Muscle of leg (tissue), 3 donors: ENCODE measurements at regions not wholly inside any gene's neighbourhood (a gene's known extent, or its start where the extent isn't known, plus 50 kb on each side); places are given as distances from the start of the nearest gene placed in this dataset.

Experiments
- DNase-seq: peaks from one replicate; pipeline ENCODE4 v3.0.0; 2013
- H3K27ac ChIP-seq: one replicate; pipeline ENCODE4 v1.5.1; 2013; ENCODE audit warnings: mild to moderate bottlenecking, low read length, control low read depth
- H3K27me3 ChIP-seq: one replicate; pipeline ENCODE4 v1.6.1; 2013; ENCODE audit warnings: low read length; ENCODE audit not compliant: control insufficient read depth, insufficient read depth
- H3K36me3 ChIP-seq: one replicate; pipeline ENCODE4 v1.6.1; 2013; ENCODE audit warnings: low read length; ENCODE audit not compliant: control insufficient read depth, insufficient read depth
- H3K4me1 ChIP-seq: one replicate; pipeline ENCODE4 v1.6.1; 2013; ENCODE audit warnings: low read length; ENCODE audit not compliant: control insufficient read depth, insufficient read depth
- H3K4me3 ChIP-seq: one replicate; pipeline ENCODE4 v1.5.1; 2013; ENCODE audit warnings: low read length, control low read depth
- H3K9me3 ChIP-seq: replicated peaks from 2 replicates; pipeline ENCODE4 v1.6.1; 2013; ENCODE audit warnings: low read depth, low read length; ENCODE audit not compliant: control insufficient read depth
- WGBS: methylation state at CpG from one replicate; pipeline ENCODE4 v1.1.5; 2013; ENCODE audit warnings: missing lambda C conversion rate; ENCODE audit not compliant: insufficient coverage; 5-methylcytosine and 5-hydroxymethylcytosine counted together

- no peak for DNase-seq
- Histone ChIP-seq H3K27me3 (no peaks in the 10 kb centered on the region), H3K9me3 (no peaks in the 10 kb centered on the region), H3K4me1 (no peaks in the 10 kb centered on the region), H3K36me3 (no peaks in the 10 kb centered on the region), H3K4me3 (no peak overlapping the region), H3K27ac (no peak overlapping the region)
- WGBS: 100% methylated on average over 1 of the region's 4 CpGs
These were observed 70.1 kb upstream of the LRRC7 start for GRCh38 chr1:69497441-69498221.

GRCh38 chr1:69498711-69499110, 69.0 kb upstream of the LRRC7 start:
- H3K4me1 ChIP-seq: no peaks in the 10 kb centered on the region

DNA sequence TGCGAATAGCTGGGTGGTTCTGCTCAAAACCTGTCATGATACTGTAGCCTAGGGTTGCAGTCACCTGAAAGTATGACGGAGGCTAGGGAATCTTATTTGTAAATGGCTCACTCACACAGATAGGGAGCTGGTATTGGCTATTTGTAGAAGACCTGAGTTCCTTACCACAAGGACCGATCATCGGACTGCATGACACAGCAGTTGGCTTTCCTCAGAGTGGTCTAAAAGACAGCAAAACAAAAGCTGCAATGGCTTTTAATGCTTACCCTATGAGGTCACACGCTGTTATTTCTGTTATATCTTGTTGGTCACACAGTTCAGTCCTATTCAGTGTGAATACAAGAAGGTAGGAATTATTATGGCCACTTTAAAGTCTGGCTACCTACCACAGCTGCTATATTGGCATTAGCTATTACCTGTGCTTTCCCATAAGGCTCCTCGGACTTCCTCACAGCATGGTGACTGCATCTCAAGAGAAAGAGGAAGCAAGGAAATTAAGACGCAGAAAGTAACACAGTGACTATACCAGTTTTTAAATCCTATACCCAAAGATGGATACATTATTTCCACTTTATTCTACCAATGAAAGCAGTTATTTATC, 68.4 kb upstream of the LRRC7 start:
- 87% methylated on average over 4 of the region's 7 CpGs for WGBS
- Histone ChIP-seq H3K27ac (no peak overlapping the region), H3K36me3 (no peaks in the 10 kb centered on the region), H3K9me3 (no peaks in the 10 kb centered on the region), H3K27me3 (no peaks in the 10 kb centered on the region), H3K4me3 (no peak overlapping the region), H3K4me1 (no peaks in the 10 kb centered on the region)
- DNase-seq: no peak

More at GRCh38 chr1:69498711-69499110, 69.0 kb upstream of the LRRC7 start:
- H3K4me3 ChIP-seq: no peak overlapping the region
- H3K9me3 ChIP-seq: no peaks in the 10 kb centered on the region
- no peak for DNase-seq
- no peaks in the 10 kb centered on the region for H3K27me3 ChIP-seq
- no CpG with 5 or more reads among the region's 1 CpG for WGBS
- no peaks in the 10 kb centered on the region for H3K36me3 ChIP-seq
- no peak overlapping the region for H3K27ac ChIP-seq

- no peak overlapping the region for H3K4me3 ChIP-seq
- no peaks in the 10 kb centered on the region for H3K9me3 ChIP-seq
- no peak overlapping the region for H3K27ac ChIP-seq
- H3K4me1 ChIP-seq: no peaks in the 10 kb centered on the region
- no peaks in the 10 kb centered on the region for H3K36me3 ChIP-seq
- H3K27me3 ChIP-seq: no peaks in the 10 kb centered on the region
- WGBS: 92% methylated on average over 3 of the region's 4 CpGs
- DNase-seq: no peak
These were observed 64.7 kb upstream of the LRRC7 start for GRCh38 chr1:69502991-69503390.

DNA sequence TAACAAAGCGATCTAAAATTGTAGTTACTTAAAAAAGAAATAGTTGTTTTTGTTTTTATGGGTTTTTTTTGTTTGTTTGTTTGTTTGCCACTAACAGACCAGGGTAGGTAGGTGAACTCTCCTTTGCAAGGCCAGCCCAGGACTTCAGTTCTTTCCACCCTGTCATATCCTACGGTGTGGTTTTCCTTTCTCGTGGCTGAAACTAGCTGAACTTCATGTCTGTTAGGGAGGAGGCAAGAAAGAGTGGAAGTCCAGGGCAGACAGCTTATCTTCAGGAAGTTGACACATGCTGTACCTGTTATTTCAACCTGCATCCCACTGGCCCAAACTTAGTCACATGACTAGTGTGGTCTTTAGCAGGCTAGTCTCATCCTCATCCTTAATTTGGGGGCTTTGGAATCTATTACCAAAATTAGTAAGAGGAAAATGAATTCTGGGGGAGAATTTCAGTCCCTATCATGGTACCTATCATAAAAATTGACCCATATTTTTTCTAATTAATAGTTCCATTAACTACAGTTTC, 62.9 kb upstream of the LRRC7 start:
- DNase-seq: no peak
- Histone ChIP-seq H3K4me1 (no peaks in the 10 kb centered on the region), H3K36me3 (no peaks in the 10 kb centered on the region), H3K27ac (no peak overlapping the region), H3K9me3 (no peaks in the 10 kb centered on the region), H3K27me3 (no peaks in the 10 kb centered on the region), H3K4me3 (no peak overlapping the region)
- no CpG with 5 or more reads among the region's 3 CpGs for WGBS

GRCh38 chr1:69506311-69506710, 61.4 kb upstream of the LRRC7 start:
- Histone ChIP-seq H3K27me3 (no peaks in the 10 kb centered on the region), H3K4me1 (no peaks in the 10 kb centered on the region), H3K9me3 (no peaks in the 10 kb centered on the region), H3K36me3 (no peaks in the 10 kb centered on the region), H3K4me3 (no peak overlapping the region), H3K27ac (no peak overlapping the region)
- no CpG with 5 or more reads among the region's 2 CpGs for WGBS
- no peak for DNase-seq

DNA sequence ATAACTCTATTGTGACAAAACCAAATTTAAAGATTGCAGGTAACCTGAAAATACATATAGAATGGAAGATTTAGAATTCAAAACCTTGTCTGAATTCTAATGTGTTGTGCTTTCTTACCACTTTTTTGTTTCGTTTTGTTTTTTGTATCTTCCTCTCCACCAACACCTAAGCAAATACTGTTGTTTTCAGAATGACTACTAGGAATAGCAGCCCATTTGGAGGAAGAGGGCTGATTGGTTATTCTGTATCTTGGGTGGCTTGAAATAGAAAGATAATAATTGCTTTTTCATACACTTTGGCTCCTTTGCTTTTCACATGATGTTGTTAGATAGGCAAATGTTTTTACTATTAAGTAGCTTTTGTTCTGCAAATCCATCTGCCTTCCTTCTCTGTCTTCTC, 61.0 kb upstream of the LRRC7 start:
- H3K27ac ChIP-seq: no peak overlapping the region
- H3K27me3 ChIP-seq: no peaks in the 10 kb centered on the region
- WGBS: no CpG with 5 or more reads among the region's 1 CpG
- DNase-seq: peak; percentile 19
- H3K4me1 ChIP-seq: no peaks in the 10 kb centered on the region
- H3K9me3 ChIP-seq: no peaks in the 10 kb centered on the region
- H3K4me3 ChIP-seq: no peak overlapping the region
- no peaks in the 10 kb centered on the region for H3K36me3 ChIP-seq

GRCh38 chr1:69510026-69510425, 57.7 kb upstream of the LRRC7 start:
- no peak overlapping the region for H3K4me3 ChIP-seq
- no peaks in the 10 kb centered on the region for H3K9me3 ChIP-seq
- WGBS: 60% methylated on average over 1 of the region's 1 CpG
- no peaks in the 10 kb centered on the region for H3K27me3 ChIP-seq
- no peaks in the 10 kb centered on the region for H3K4me1 ChIP-seq
- DNase-seq: no peak
- no peaks in the 10 kb centered on the region for H3K36me3 ChIP-seq
- no peak overlapping the region for H3K27ac ChIP-seq

GRCh38 chr1:69511426-69512192, 56.1 kb upstream of the LRRC7 start:
- no peaks in the 10 kb centered on the region for H3K9me3 ChIP-seq
- H3K27ac ChIP-seq: no peak overlapping the region
- DNase-seq: peak; percentile 83
- no CpG with 5 or more reads among the region's 1 CpG for WGBS
- no peak overlapping the region for H3K4me3 ChIP-seq
- no peaks in the 10 kb centered on the region for H3K36me3 ChIP-seq
- H3K27me3 ChIP-seq: no peaks in the 10 kb centered on the region
- H3K4me1 ChIP-seq: no peaks in the 10 kb centered on the region

DNA sequence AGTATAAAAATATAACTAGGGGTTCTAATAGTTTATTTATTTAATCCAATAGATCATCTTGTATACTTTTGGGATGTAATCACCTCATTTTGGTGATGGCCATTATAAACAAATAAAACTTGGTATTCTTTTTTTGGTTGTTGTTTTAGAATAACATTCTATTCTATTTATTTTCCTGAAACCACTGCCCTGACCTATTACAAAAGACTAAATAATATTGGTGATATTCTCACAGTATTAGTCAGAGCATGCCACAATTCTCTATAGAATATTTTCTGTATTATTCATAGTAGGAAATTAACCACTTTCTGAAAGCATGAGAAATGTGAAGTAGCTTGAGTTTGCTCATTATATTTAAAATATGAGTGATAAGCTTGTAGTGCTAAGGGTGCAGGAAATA, 54.1 kb upstream of the LRRC7 start:
- Histone ChIP-seq H3K4me1 (no peaks in the 10 kb centered on the region), H3K27ac (no peak overlapping the region), H3K27me3 (no peaks in the 10 kb centered on the region), H3K9me3 (no peaks in the 10 kb centered on the region), H3K36me3 (no peaks in the 10 kb centered on the region), H3K4me3 (no peak overlapping the region)
- DNase-seq: no peak
